Activated naive CD8-positive, alpha-beta T cell treated with anti-CD3 and anti-CD28 coated beads, Interleukin-2, amount 10 ng/mL, durations not matched to agents 7 days and 5 days (primary cell): ENCODE measurements at regions not wholly inside any gene's neighbourhood (a gene's known extent, or its start where the extent isn't known, plus 50 kb on each side); places are given as distances from the start of the nearest gene placed in this dataset.
"Not testable (repeated sequence)": the region's sequence is repeated elsewhere in the genome, so short reads cannot be mapped to it uniquely, and the experiment has no call there.

Experiments used
- ATAC-seq: fragments of 150-1000 bp; cut with Tn5 transposase; one replicate; pipeline ENCODE4 v1.10.0; 2021; ENCODE audit warnings: low read depth, moderate library complexity
- POLR2A ChIA-PET: fragments of 350-600 bp; sonication (Branson Sonifier 250); formaldehyde crosslinking; loops from one replicate; lab custom pipeline; 2021; ENCODE audit warnings: antibody characterized with exemption; lab: Charles Lee
- DNase-seq: peaks from one replicate; pipeline ENCODE4 v3.0.0; 2021
- H3K27ac Mint-ChIP-seq: one replicate; pipeline ENCODE4 v1.8.0; 2022; ENCODE audit warnings: mild to moderate bottlenecking, mixed read lengths
- H3K27me3 Mint-ChIP-seq: one replicate; pipeline ENCODE4 v1.8.0; 2022; ENCODE audit warnings: mild to moderate bottlenecking, moderate library complexity, mixed read lengths
- H3K36me3 Mint-ChIP-seq: one replicate; pipeline ENCODE4 v1.8.0; 2021; ENCODE audit warnings: mild to moderate bottlenecking, mixed read lengths
- H3K4me1 Mint-ChIP-seq: one replicate; pipeline ENCODE4 v1.8.0; 2021; ENCODE audit warnings: mixed read lengths
- H3K4me3 Mint-ChIP-seq: one replicate; pipeline ENCODE4 v1.8.0; 2022; ENCODE audit warnings: mild to moderate bottlenecking, moderate library complexity, mixed read lengths
- H3K9me3 Mint-ChIP-seq: one replicate; pipeline ENCODE4 v1.8.0; 2021; ENCODE audit warnings: mixed read lengths

GRCh38 chr5:32936329-32936728 lies 225.2 kb downstream of the NPR3 start:
- Mint-ChIP-seq H3K4me3 (no peak overlapping the region), H3K4me1 (no peaks in the 10 kb centered on the region), H3K27ac (no peak overlapping the region), H3K9me3 (no peaks in the 10 kb centered on the region), H3K27me3 (no peaks in the 10 kb centered on the region), H3K36me3 (no peaks in the 10 kb centered on the region)
- POLR2A ChIA-PET, result no interaction called here
- DNase-seq, result no peak
- no peak for ATAC-seq

- POLR2A ChIA-PET, result no interaction called here
- Mint-ChIP-seq H3K9me3 (no peaks in the 10 kb centered on the region), H3K27ac (no peak overlapping the region), H3K36me3 (no peaks in the 10 kb centered on the region), H3K27me3 (no peaks in the 10 kb centered on the region), H3K4me3 (no peak overlapping the region), H3K4me1 (no peaks in the 10 kb centered on the region)
- ATAC-seq (no peak), DNase-seq (no peak)
Measured at GRCh38 chr5:32942225-32942989, 231.3 kb downstream of the NPR3 start.

DNA sequence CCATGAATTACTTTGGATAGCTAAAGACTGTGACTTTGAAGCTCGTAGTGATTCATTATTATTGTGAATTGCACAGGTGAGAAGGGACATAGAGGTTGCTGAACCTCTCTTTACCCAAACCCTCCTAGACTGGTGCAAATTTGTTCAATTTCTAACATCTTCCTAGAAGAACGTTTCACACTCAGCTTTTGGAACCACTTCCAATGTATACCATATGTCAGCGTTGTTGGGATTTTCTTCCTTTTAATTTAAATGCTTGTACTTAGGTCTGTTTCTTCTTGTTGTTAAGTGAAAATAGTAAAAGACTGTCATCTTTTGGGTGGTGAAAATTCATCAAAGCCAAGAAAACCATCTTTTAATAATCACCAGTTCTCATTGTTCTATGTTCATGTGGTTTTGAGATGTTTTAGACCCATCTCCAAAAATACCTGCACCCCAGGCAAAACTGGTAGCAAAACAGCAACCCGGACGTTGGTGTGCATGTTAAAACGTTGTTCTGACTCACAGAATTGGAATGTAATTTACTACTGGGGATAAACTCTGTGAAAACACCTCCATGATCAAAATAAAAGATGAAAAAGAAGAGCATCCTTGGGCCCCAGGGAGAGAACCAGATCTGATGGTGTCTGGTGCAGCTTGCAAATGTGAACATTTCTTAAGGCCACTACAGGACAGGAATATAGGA lies 238.3 kb downstream of the NPR3 start:
- Mint-ChIP-seq H3K27me3 (no peaks in the 10 kb centered on the region), H3K27ac (no peak overlapping the region), H3K4me3 (no peak overlapping the region), H3K9me3 (no peaks in the 10 kb centered on the region), H3K4me1 (no peaks in the 10 kb centered on the region), H3K36me3 (no peaks in the 10 kb centered on the region)
- no peak for DNase-seq
- ATAC-seq, result no peak
- POLR2A ChIA-PET, result no interaction called here

GRCh38 chr5:32951003-32951402 lies 239.9 kb downstream of the NPR3 start:
- H3K27ac Mint-ChIP-seq, result no peak overlapping the region
- no peaks in the 10 kb centered on the region for H3K4me1 Mint-ChIP-seq
- ATAC-seq (no peak), DNase-seq (no peak)
- POLR2A ChIA-PET, result no interaction called here
- H3K36me3 Mint-ChIP-seq, result no peaks in the 10 kb centered on the region
- no peak overlapping the region for H3K4me3 Mint-ChIP-seq
- no peaks in the 10 kb centered on the region for H3K9me3 Mint-ChIP-seq
- H3K27me3 Mint-ChIP-seq, result no peaks in the 10 kb centered on the region

DNA sequence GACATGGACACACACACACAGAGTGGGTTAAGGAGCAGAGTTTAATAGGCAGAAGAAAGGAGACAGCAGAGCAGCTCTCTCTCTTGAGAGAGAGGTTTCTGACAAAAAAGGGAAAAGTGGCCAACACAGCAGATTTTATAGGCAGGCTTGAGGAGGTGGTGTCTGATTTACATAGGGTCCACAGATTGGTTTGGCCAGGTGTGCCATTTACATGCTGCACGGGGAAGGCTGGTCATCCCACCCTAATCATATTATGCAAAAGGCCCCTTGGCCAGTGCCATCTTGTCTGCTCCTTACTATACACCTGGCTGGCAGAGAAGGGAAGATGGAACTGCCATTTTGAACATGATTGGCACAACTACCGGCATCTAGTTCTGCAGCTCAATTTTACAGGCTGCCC lies 240.8 kb downstream of the NPR3 start:
- H3K27ac Mint-ChIP-seq, result no peak overlapping the region
- no peak for DNase-seq
- POLR2A ChIA-PET, result no interaction called here
- no peak overlapping the region for H3K4me3 Mint-ChIP-seq
- H3K36me3 Mint-ChIP-seq, result no peaks in the 10 kb centered on the region
- H3K9me3 Mint-ChIP-seq, result no peaks in the 10 kb centered on the region
- H3K27me3 Mint-ChIP-seq, result no peaks in the 10 kb centered on the region
- no peak for ATAC-seq
- H3K4me1 Mint-ChIP-seq, result no peaks in the 10 kb centered on the region

DNA sequence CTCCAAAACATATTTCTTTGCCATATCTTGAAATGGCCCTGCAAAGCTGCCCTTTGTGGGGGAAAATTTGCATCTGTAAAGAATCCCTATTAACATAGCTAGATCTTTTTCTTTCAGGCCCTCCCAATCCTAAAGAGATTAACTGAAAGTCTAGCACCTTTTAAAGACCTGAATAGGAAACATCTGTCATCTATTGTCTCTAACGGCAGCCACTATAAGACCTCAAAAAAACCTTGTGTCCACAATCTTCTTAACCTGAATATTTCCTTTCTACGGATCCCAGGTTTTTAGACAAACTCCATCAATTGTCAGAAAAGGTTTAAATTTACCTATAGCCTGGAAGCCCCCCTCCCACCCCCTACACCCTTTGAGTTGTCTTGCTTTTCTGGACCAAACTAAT lies 241.3 kb downstream of the NPR3 start:
- POLR2A ChIA-PET, ATAC-seq, DNase-seq, H3K4me3 Mint-ChIP-seq, H3K27me3 Mint-ChIP-seq, H3K9me3 Mint-ChIP-seq, H3K4me1 Mint-ChIP-seq, H3K36me3 Mint-ChIP-seq, H3K27ac Mint-ChIP-seq: not testable (repeated sequence)

DNA sequence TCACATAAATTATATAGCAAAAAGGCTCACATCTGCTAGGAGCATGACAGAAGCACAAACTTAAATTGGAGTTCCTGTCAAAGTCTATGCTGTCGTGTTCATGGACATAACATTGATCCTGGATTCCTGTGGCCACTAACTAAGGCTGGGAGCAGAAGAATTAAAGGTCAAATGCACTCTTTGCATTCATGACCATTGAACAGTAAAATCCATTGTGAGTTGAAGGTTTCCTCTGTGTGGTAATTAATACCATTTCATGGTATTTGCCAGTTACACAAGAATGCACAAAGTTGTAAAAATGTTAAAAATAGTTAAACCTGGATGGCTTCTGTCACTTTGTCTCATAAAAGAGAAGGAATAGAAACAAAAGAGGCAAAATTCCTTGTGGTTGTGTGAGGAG lies 242.6 kb downstream of the NPR3 start:
- POLR2A ChIA-PET, result no interaction called here
- DNase-seq (no peak), ATAC-seq (no peak)
- Mint-ChIP-seq H3K4me3 (no peak overlapping the region), H3K36me3 (no peaks in the 10 kb centered on the region), H3K27me3 (no peaks in the 10 kb centered on the region), H3K9me3 (no peaks in the 10 kb centered on the region), H3K4me1 (no peaks in the 10 kb centered on the region), H3K27ac (no peak overlapping the region)

GRCh38 chr5:32955814-32956213 lies 244.7 kb downstream of the NPR3 start:
- no peaks in the 10 kb centered on the region for H3K9me3 Mint-ChIP-seq
- no peak overlapping the region for H3K4me3 Mint-ChIP-seq
- no peaks in the 10 kb centered on the region for H3K4me1 Mint-ChIP-seq
- ATAC-seq, result no peak
- DNase-seq, result no peak
- no peaks in the 10 kb centered on the region for H3K36me3 Mint-ChIP-seq
- no peaks in the 10 kb centered on the region for H3K27me3 Mint-ChIP-seq
- POLR2A ChIA-PET, result interaction anchor here (0.6 kb wide), 1 partner anchor 949 kb away, joined by 3 read pairs; no protein-coding TSS in a partner anchor
- no peak overlapping the region for H3K27ac Mint-ChIP-seq

- ATAC-seq (no peak), DNase-seq (no peak)
- H3K36me3 Mint-ChIP-seq, result no peaks in the 10 kb centered on the region
- no peaks in the 10 kb centered on the region for H3K9me3 Mint-ChIP-seq
- no peaks in the 10 kb centered on the region for H3K27me3 Mint-ChIP-seq
- no peak overlapping the region for H3K27ac Mint-ChIP-seq
- POLR2A ChIA-PET, result no interaction called here
- H3K4me1 Mint-ChIP-seq, result no peaks in the 10 kb centered on the region
- no peak overlapping the region for H3K4me3 Mint-ChIP-seq
Measured at GRCh38 chr5:32960340-32961058, 249.4 kb downstream of the NPR3 start.

DNA sequence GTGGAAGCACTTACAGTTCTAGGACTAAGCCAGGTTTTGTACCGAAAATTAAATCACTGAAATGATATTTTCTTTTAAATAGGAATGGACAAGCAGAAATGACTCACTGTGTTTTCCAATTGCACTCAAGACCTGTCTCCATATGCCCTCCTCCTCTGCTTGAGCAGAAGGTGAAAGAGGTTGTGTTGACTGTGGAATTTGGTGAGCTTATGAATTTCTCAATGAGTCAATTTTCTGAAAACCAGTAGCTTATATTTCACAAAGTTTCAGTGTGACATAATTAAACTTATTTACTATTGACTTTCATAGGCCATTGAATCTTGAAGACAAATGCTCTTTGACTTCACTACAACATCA lies 249.9 kb downstream of the NPR3 start:
- ATAC-seq, result no peak
- Mint-ChIP-seq H3K27me3 (no peaks in the 10 kb centered on the region), H3K4me3 (no peak overlapping the region), H3K27ac (no peak overlapping the region), H3K4me1 (no peaks in the 10 kb centered on the region), H3K36me3 (no peaks in the 10 kb centered on the region), H3K9me3 (no peaks in the 10 kb centered on the region)
- POLR2A ChIA-PET, result no interaction called here
- DNase-seq, result no peak

DNA sequence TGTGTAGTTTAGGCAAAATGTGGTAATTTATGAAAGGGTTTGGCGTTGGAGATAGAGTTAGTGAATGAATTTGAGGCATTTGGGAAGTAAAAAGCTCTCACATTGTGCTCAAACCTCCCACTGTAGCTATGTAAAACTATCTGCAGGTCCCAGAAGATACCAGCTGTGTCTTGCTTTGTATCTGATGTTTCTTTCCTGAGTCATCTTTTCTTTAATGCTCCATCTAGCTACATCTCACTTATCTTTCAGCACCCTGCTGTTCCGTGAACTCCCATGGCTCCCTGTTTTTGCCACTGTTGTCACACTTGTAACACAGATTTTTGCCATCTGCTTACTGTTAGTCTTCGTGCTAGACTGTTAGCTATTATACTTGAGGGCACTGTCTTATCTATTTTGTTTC lies 253.1 kb downstream of the NPR3 start:
- H3K9me3 Mint-ChIP-seq, result no peaks in the 10 kb centered on the region
- no peak overlapping the region for H3K27ac Mint-ChIP-seq
- H3K4me1 Mint-ChIP-seq, result no peaks in the 10 kb centered on the region
- POLR2A ChIA-PET, result no interaction called here
- no peak for DNase-seq
- H3K4me3 Mint-ChIP-seq, result no peak overlapping the region
- no peaks in the 10 kb centered on the region for H3K27me3 Mint-ChIP-seq
- ATAC-seq, result no peak
- no peaks in the 10 kb centered on the region for H3K36me3 Mint-ChIP-seq

DNA sequence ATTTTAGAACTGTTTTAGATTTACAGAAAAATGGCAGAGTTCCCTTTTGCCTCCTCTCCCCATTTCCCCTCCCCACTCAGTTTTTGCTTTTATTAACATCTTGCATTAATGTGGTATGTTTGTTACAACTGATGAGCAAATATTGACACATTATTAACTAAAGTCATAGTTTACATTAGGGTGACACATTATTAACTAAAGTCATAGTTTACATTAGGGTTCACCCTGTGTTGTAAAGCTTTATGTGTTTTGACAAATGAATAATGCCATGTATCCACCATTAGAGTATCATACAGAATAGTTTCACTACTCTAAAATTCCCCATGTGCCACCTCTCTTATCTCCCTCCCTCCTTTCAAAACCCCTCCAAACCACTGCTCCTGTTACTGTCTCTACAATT lies 262.5 kb downstream of the NPR3 start:
- Mint-ChIP-seq H3K4me3 (no peak overlapping the region), H3K27ac (no peak overlapping the region), H3K9me3 (peaks cover 1% of the 10 kb centered on the region), H3K27me3 (no peaks in the 10 kb centered on the region), H3K4me1 (no peaks in the 10 kb centered on the region), H3K36me3 (no peaks in the 10 kb centered on the region)
- DNase-seq (no peak), ATAC-seq (no peak)
- POLR2A ChIA-PET, result no interaction called here

DNA sequence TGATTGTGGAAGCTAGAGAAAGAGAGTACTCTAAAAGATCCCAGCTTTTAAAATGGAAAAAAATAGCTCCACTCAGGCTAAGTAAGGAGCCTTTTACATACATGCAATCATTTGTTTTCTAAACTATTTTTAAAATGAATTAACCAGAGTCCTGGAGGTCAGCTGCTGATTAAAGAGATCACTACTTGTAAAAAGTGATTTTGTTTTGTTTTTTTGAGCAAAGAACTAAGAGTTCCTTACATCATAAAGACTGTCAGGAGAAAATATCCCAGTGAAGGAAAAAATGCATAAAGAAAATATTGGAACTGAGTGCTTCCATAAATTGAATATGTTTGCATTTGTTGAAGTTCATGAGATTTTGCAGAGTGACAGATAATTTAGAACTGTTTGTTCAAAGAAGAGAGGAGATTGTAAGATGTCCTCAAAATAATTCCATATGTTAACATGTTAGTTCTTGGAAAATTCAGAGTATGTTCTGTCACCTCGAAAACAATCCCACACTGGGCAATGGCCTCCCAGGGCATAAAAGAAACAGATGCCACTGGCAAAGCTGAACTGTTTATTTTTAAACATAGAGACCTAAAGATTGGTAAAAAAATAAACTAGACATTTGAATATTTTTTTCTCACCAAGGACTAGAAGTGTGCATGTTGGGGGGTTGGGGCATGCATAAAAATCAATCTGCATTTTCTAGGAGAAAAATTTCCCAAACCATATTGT lies 264.7 kb downstream of the NPR3 start:
- ATAC-seq, result no peak
- DNase-seq, result no peak
- Mint-ChIP-seq H3K27me3 (no peaks in the 10 kb centered on the region), H3K27ac (no peak overlapping the region), H3K4me3 (no peak overlapping the region), H3K9me3 (peaks cover 1% of the 10 kb centered on the region), H3K36me3 (no peaks in the 10 kb centered on the region), H3K4me1 (no peaks in the 10 kb centered on the region)
- POLR2A ChIA-PET, result no interaction called here
